NCI-H748 (cell line): ENCODE measurements at regions not wholly inside any gene's neighbourhood (a gene's known extent, or its start where the extent isn't known, plus 50 kb on each side); places are given as distances from the start of the nearest gene placed in this dataset.

Source experiments
- DNase-seq: peaks from one replicate; lab custom pipeline; 2025; ENCODE audit not compliant: unreplicated experiment; lab: John Stamatoyannopoulos, UW

DNA sequence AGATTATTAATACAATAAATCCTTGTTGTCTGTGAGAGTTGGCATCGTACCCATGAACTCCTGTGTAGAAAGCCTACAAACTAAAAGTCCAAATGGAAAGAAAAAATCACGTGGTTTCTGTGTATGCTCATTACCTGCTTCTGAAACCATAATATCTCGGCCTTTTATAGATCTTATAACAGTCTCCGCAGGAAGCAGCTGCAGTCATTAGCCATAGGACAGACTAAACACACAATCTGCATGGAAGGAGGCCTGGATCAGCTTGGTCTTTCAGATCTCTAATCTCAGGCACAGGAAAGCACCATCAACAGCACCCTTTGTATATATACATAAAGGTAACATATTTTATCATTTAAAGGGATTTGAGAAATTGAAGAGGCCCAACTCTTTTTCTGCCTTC lies 508.9 kb upstream of the TCF4 start:
- DNase-seq: no peak

DNA sequence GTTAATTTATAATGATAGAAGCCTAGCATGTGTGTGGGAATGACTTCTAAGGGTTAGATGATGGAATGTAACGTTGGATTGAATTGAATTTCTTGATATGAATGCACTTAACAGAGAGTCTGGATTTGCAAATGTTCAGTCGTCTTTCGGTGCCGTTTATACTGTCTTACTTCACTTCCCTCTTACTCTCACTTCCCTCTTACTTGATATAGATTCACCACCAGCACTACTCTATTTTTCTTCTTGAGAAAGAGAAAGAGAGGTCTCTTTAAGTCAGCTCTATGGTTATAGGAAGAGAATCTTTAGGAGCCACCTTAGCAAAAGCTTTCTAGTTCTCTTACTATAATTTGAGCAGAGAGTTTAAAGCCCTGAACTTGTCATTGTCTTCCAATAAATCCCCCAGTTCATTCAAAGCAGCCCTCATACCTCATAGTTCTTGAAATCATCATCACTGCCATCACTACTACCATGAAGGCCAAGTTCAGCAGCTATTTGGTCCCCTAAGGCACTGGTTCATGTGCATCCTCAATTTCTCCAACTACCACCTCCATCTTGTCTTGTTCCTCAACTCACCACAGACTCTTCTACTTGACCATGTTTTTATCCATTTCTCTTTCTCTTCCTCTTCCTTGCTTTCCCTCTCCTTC lies 501.7 kb upstream of the TCF4 start:
- no peak for DNase-seq

DNA sequence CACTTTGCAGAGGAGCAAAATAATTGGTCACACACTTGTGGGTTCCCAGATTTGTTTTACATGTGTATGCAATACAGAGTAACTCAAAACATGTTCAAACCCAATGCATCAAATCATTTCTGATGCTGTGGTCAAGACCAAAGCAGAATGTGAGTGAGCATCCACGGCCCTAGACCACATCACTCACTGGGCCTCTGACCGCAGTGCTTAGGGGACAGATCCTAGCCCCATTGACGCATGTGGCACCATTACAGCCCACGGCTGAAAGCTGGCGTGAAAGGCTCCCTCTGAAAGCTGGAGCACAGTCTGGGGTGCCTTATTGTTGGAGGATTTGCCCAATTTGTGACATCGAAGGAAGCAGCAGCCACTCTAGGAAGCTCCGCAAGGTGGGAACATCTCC lies 498.8 kb upstream of the TCF4 start:
- no peak for DNase-seq

DNA sequence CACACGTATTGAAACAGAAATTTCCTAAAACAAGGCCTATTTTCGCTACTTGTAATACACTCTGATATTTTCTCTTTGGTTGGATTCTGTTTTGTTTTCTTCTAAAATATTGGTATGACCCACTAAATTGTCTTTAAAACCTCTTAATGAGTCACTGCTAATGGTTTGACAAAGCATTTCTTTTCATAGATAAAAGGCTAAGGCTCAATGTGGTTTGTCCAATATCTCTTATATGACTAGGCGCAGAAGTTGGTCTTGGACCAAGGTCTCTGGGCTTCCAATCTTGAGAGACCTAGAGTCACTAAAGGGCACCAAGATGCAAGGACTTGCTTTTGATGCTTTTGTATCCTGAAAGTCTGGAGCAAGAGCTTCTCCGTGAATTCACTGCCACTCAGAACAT lies 498.2 kb upstream of the TCF4 start:
- DNase-seq: no peak

DNA sequence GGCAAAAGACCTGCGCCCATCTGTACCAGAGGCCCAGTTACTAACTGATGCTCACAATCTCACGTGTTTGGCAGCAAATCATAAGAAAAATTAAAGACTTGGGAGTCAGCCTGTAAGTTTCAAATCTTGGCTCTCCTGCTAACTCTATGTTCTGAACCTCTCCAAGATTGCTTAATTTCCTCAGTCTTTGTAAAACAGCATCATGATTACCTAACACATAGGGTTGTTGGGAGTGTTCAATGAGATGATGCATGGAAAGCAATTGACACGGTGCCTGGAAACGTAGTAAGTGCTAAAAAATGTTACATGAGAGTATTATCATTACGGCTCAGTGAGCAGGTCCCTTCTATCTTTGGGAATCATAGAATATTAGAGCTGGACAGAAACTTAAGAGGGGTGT lies 497.6 kb upstream of the TCF4 start:
- DNase-seq: no peak

DNA sequence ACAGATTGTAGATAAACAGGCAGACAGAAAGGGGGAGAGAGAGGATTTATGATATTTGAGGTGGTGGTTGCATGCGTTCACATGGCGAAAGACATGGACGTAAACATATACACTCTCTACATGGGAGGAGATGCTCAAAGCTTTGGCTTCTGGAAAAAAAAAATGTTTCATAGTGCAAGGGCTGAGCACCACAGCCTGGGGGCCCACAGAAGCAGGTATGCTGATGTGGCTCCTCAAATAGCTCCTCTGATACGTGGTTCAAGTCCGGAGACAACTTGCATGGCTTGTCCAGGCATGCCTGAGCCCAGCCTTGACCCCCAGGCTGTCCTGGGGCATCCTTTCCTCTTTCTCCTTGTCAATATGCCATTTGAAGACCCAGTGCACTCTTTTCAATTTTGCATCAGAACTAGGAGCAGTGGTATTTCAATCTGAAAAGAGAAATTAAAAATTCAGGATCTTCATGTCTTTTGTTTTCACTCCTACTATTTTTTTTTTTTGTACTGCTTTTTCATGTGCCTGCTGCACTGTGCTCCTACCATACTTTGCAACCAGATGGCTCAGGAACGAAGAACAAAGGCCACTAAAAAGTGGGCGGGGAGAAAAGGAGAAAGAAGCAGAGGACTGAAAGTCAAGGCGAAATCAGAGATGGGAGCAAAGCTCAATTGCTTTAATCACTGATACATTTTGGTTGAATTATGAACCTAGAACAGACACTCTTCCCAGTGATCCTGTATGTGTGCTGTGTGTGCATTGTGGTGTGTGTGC lies 495.7 kb upstream of the TCF4 start:
- no peak for DNase-seq

DNA sequence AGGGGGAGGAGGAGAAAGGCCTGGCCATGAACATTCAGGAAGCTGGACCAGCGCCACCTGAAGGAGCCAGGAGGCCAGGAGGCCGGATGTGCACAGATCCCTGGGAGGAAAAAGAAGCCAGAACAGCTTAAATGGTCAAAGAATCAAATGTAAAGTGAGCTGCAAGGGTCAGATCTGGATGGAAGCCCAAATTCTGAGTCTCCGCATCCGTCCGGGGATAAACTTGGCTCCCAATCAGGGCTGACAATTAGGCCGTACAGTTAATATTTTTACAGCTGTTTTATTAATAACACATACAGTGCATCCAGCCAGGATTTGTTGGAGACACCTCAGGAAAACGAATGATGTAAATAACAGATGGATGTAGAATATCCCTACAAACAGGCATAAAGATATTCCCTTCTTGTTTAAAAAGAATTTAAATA lies 495.1 kb upstream of the TCF4 start:
- no peak for DNase-seq

DNA sequence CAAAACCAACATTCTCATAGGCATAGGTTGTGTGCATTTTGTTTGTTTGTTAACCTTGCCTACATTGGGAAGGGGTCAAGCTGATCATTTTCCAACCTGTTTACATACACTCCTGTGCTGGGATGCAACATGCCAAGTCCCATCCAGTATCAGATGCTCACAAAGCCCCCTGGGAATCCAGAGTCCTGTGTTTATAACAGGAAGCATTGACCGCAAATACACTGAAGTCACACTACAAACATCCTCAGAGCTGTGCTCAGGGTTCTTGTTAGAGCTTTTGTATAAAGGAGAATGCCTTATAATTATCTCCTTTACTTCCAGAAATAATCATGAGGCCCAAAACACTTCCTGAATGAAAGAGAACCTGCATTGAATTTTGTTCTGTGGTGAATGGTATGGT lies 488.7 kb upstream of the TCF4 start:
- DNase-seq: no peak

DNA sequence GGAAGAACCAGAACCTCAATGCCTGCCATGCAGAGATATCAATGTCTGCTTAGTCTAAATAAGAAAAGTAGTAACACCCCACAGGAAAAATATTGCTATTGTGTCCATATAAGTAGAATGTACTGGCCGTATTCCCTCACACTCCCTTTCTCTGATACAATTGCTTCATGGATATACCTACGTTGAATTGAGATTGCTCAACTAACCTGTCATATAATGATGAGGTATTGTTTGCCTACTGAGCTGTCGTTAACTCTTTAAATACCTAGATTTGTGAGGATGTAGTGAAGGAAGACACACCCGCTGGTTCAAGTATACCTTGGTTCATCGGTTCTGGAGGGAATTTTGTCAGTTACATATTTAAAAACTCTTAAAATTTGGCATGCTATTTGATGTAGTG lies 480.7 kb upstream of the TCF4 start:
- no peak for DNase-seq

DNA sequence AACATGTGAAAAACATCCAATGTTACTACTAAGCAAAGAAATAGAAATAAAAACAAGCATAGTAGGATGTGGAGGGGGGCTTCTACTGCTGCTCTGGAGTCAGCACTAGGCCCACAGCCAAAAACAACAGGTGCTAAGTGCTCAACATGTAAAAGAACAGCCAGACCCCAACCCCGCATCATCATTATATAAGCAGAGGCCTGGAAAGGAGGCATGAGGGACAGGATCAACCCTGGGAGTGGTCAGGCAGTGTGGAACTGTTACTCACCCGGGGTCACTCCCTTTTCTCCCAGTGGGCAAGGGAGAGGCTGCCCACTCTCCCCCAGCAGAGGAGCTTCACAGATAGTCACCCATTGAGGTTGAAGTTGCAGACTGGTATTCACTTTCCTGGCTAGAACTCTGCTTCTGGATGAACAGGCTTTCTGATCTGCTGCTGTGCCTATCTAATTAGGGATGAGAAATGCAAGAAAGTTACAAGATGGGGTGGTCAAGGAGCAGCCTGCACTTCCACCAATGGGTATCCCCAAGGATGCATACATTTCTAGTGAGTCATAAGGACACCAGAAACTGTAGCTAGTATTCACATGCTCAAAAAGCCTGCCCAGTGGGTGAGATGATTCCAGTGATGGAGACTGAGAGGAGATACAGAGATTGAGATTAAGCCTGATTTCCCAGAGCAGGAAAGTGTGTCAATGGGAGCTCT lies 480.1 kb upstream of the TCF4 start:
- no peak for DNase-seq

DNA sequence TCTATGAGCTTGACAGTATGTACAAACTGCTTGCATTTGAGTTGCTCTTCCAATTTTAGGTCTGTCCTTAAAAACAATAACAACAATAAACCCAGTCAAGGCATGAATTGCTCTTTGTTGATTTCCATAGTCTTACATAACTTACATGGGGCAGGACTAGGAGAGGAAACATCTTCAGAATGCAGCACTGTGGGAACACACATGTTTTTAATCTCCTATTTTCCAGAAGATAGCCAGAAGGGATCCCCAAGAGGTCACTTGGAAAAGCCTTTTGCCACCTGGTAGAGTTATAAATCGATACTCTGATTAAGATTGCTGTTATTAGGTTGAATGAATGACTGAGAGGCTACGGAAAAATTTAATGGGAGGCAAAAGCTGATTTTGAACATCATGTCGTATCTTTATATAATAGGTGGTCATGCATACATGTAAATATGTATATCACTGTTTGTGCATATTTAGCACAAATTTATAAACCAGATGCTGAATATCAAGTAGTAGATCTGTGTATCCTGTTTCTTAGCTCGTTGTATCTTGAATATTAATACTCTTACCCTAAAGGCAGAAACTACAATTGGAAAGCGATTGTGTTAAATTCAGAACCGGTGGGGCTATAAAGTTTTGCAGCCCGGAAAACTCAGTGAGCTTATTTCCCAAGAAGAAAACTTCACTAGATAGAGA lies 479.4 kb upstream of the TCF4 start:
- no peak for DNase-seq

DNA sequence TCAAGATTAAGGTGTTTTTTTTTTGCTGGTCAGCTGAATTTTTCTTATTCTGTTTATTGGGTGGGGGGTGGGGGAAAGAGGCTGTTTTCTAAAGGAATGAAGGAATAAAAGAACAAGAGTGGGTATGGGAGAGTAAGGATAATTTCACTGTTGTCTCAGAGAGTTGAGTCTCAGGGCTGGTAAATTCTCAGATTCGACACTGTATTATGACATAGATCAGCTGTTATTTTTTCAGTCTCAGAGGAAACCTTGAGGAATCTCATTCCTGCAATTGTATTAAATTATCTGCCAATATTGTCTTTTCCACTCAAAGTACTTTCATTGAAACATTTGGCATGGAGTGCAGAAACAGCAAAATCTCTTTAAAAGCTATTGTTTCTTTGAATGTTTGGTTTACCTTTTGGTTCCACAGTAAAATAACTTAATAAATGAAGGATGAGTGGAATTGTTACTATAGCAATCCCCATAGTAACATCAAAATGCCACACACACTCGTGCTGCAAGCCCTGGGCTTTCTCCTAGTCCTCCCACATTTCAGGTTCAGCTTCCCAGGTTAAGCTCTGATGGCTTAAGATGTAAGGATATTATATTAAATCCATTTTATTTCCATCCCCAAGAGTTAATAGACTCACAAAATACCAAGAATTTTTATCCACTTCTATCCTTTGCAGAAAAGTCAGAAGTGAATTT lies 478.7 kb upstream of the TCF4 start:
- no peak for DNase-seq

DNA sequence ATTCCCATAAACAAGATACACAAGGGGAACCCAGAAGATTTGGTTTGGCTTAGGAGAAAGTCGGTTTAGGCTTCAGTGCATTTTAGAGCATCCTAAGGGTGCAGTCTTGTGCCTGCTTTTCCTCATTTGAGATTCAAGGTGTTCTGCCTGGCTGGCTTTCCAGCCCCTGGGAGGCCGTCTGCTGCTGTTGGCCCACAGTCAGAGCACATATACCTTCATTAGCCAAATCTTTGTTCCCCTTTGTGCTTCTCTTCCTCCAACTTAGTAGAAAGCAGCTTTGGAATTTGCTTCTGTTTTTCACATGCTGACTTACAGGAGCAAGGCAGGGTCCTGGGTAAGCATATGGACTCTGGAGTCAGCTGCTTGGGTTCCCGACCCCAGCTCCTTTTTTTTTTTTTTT lies 477.1 kb upstream of the TCF4 start:
- DNase-seq: no peak

DNA sequence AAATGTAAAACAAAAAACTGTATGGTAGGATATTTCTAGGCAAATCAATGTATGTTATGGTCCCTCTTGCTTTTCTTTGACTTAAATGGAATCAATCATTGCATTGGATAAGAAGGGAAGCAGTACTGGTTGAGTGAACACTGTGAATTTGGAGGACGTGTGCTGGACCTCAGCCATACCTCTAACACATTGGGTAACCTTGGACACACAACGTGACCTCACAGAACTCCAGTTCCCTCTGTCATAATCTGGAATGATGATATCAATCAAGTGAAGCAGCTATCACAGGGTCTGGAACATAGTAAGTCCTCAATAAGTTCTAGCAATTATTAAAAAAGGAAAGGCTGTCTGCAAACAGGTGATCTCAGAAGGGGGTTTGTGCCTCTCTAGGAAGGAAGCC lies 474.9 kb upstream of the TCF4 start:
- no peak for DNase-seq

DNA sequence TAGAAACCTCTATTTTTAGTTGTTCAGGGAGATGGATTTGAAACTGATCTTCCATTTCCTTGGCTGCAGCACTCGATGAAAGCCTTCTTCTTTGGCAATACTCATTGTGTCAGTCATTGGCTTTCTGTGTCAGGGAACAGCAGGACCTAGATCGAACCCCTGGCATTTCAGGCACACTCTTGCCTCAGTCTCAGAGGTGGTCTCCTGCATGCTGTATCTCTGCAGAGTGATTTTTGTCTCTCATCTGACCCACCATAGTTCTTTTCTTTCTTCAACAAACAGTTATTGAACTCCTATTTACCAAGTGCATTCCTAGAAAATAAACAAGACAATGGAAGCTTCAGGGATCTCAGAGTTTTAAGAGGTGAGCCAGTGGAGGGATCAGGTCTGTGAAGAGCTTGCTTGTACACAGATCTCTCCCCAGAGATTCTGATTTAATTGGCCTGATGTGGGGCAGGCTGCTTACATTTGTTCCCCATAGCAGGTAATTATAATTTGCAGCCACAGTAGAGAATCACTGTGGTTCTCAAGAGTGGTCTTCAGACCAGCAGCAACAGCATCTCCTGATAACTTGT lies 473.1 kb upstream of the TCF4 start:
- DNase-seq: no peak

DNA sequence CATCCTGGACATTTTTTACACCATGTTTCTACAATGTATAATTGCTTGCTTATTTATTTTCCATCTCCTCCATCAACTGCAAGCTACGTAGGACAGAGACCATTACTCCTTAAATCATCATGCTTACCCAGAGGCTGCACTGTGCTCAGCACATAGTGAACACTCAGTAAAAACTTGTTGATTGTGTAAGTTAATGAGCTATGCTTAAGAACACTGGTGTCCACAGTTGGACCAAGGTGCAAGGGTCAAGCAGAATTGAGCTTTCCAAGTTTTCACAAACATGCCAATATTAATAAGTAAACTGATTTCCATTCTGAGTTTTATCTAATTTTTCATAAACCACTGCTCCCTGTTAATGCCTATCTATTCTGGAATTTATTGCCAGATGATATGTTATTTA lies 464.2 kb upstream of the TCF4 start:
- no peak for DNase-seq

DNA sequence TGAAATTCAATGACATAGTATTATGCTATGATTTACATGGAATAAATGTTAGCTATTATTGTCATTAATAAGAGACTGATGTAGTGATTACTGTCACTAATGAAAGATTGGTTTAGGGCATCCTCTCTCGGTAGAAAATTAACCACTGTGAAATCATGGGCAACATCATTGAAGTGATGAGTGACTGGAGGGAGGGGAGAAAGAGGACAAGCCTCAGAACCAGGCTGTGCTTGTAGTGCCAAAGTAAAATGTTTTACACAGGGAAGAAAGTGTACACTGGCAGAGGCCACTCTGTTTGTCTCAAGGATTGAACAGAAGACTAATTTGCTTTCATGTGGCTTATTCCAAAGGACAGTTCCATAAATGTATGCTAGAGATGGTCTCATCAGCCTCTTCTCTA lies 456.2 kb upstream of the TCF4 start:
- DNase-seq: no peak

DNA sequence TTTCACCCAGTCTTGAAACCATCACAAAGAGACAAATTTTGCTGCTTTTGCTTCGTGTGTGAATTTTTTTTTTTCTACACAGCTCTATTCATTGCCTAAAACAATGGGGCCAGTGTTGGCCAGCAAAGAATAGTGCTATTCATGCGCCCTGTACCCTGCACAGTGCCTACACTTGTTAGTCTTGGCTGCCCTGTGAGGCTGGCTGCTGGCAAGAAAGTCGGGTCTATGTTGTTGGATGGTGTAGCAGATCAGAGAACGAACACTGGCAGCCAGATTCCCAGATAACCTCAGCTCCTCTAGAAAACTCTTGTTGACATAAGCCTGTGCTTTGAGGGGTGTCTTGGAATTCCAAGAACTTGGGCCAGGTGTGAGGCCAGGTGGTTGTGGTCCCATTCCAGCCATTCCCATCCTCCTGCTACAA lies 455.7 kb upstream of the TCF4 start:
- DNase-seq: no peak

DNA sequence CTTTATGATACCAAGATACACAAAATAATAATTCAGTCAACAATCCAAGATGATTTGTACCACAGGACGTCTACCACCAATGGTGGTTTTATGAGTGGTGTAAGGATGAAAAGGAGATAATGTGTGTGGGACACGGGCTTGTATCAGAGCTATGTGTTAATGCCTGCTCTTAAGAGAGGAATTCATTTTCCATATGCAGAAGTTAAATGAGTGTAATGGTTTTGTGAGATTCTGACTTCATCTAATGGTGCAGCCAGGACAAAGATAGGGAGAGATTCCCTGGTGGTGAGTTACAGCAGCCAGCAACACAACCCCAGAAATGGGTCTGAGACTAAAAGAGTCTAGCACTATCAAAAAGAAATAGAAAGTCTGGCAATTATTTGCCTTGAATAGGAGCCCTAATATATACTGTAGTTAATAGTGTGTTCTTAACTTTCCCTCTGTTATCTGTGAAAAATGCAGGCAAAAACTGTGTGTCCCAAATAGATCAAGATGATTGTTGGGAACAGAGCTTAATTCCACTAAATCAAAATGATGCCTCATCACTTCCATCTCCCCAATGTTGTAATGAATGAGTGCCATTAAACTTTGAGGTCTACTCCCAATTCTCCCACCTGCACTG lies 455.0 kb upstream of the TCF4 start:
- no peak for DNase-seq
